GM12878 (cell line): ENCODE measurements at regions not wholly inside any gene's neighbourhood (a gene's known extent, or its start where the extent isn't known, plus 50 kb on each side); places are given as distances from the start of the nearest gene placed in this dataset.

ENCODE experiments used
- ATAC-seq: fragments of 200-7000 bp; cut with Tn5 transposase; 3 replicates; pipeline ENCODE4 v1.9.1; 2020; ENCODE audit warnings: mild to moderate bottlenecking, moderate library complexity
- BruUV-seq: library from RNA; stranded (reverse); fragments of 400-500 nt; replicated peaks from 2 replicates; lab custom pipeline; 2021; lab: Mats Ljungman, UMichigan
- CTCF ChIA-PET: fragments of 300-600 bp; sonication (Branson Sonifier 250); formaldehyde crosslinking; extraction: SDS; loops from one replicate; lab custom pipeline; 2021; ENCODE audit warnings: inconsistent platforms; lab: Yijun Ruan, JAX
- POLR2A ChIA-PET: fragments of 350-600 bp; formaldehyde crosslinking; extraction: SDS; loops from one replicate; lab custom pipeline; 2021; ENCODE audit warnings: inconsistent platforms; lab: Charles Lee
- RAD21 ChIA-PET: fragments of 300-600 bp; sonication (Branson Sonifier 250); formaldehyde crosslinking; loops from one replicate; lab custom pipeline; 2023; ENCODE audit warnings: antibody characterized with exemption; ENCODE audit not compliant: unreplicated experiment; lab: Charles Lee
- SMC1A ChIA-PET: fragments of 300-600 bp; sonication (Branson Sonifier 250); formaldehyde crosslinking; loops from one replicate; lab custom pipeline; 2023; ENCODE audit not compliant: unreplicated experiment, uncharacterized antibody; lab: Charles Lee
- DNase-seq: peaks from one replicate; pipeline ENCODE4 v3.0.0-alpha.2; 2011; ENCODE audit warnings: low read depth, low spot score
- FAIRE-seq: peaks from 3 replicates; lab custom pipeline; 2011; peaks lifted over from hg19 to GRCh38; lab: Jason Lieb, UNC
- H2AFZ ChIP-seq: 2 replicates; pipeline ENCODE4 v1.6.0; 2011; ENCODE audit warnings: low read depth, low read length, control low read depth; ENCODE audit not compliant: control insufficient read depth
- H3K27ac ChIP-seq: 2 replicates; pipeline ENCODE4 v1.5.1; 2011; ENCODE audit warnings: control low read depth; ENCODE audit not compliant: control insufficient read depth, insufficient read depth
- H3K27me3 ChIP-seq, 2 experiments: replicated peaks in 1 of 2; 2 replicates each; pipeline versions ENCODE4 v1.6.0 to v1.6.1; 2011; ENCODE audit warnings: low read length in 1 of 2; ENCODE audit not compliant: control insufficient read depth in 2 of 2, insufficient read depth in 2 of 2
- H3K36me3 ChIP-seq, 2 experiments: 2 replicates each; pipeline ENCODE4 v1.5.1; 2011; ENCODE audit warnings: low read length in 1 of 2; ENCODE audit not compliant: control insufficient read depth in 2 of 2, insufficient read depth in 2 of 2
- H3K4me1 ChIP-seq: 2 replicates; pipeline ENCODE4 v1.6.1; 2011; ENCODE audit warnings: mild to moderate bottlenecking, low read length, moderate library complexity, mixed read lengths; ENCODE audit not compliant: control insufficient read depth, insufficient read depth
- H3K4me2 ChIP-seq: 2 replicates; pipeline ENCODE4 v1.6.0; 2011; ENCODE audit warnings: control low read depth; ENCODE audit not compliant: control insufficient read depth, insufficient read depth
- H3K4me3 ChIP-seq: fragments of 200-600 bp; sonication (generic); 2 replicates; pipeline ENCODE4 v1.5.1; 2016
- H3K79me2 ChIP-seq: 2 replicates; pipeline ENCODE4 v1.6.0; 2011; ENCODE audit warnings: low read length; ENCODE audit not compliant: control insufficient read depth, insufficient read depth
- H3K9ac ChIP-seq: 2 replicates; pipeline ENCODE4 v1.8.0; 2011; ENCODE audit warnings: low read length, control low read depth, mixed read lengths; ENCODE audit not compliant: control insufficient read depth, insufficient read depth
- H3K9me3 ChIP-seq: replicated peaks from 3 replicates; pipeline ENCODE4 v1.5.1; 2011; ENCODE audit warnings: mild to moderate bottlenecking, low read length; ENCODE audit not compliant: control insufficient read depth, insufficient read depth
- H4K20me1 ChIP-seq: 2 replicates; pipeline ENCODE4 v1.6.0; 2011; ENCODE audit not compliant: control insufficient read depth, insufficient read depth
- CREB1 ChIP-seq: IDR thresholded peaks from 2 replicates; pipeline ENCODE4 v1.6.1; 2012; ENCODE audit warnings: low read depth, mild to moderate bottlenecking, inconsistent platforms
- IKZF1 ChIP-seq: fragments of 450-650 bp; conservative IDR thresholded peaks from 2 replicates; pipeline ENCODE4 v1.6.1; 2017; ENCODE audit warnings: antibody characterized with exemption, mild to moderate bottlenecking
- JUND ChIP-seq: IDR thresholded peaks from 2 replicates; pipeline ENCODE4 v1.6.1; 2012; ENCODE audit warnings: low read depth, mild to moderate bottlenecking, low read length, improper control_type of control experiment, moderate library complexity
- KDM1A ChIP-seq: fragments of 200-600 bp; sonication (generic); IDR thresholded peaks from 2 replicates; pipeline ENCODE4 v1.6.1; 2016; ENCODE audit warnings: borderline replicate concordance
- MAX ChIP-seq: IDR thresholded peaks from 2 replicates; pipeline ENCODE4 v1.6.1; 2012; ENCODE audit warnings: low read depth, low read length, improper control_type of control experiment
- MTA2 ChIP-seq: fragments of 450-650 bp; IDR thresholded peaks from 2 replicates; pipeline ENCODE4 v1.6.1; 2016; ENCODE audit warnings: low read depth, mild to moderate bottlenecking, moderate library complexity
- MTA3 ChIP-seq: IDR thresholded peaks from 2 replicates; pipeline ENCODE4 v1.6.1; 2012; ENCODE audit warnings: low read length, inconsistent platforms, borderline replicate concordance
- NKRF ChIP-seq: fragments of 450-650 bp; conservative IDR thresholded peaks from 2 replicates; pipeline ENCODE4 v1.6.1; 2017; ENCODE audit warnings: mild to moderate bottlenecking, moderate library complexity
- NRF1 ChIP-seq: conservative IDR thresholded peaks from 2 replicates; pipeline ENCODE4 v1.6.1; 2011; ENCODE audit warnings: mild to moderate bottlenecking, low read depth, low read length, improper control_type of control experiment
- POLR2AphosphoS2 ChIP-seq: IDR thresholded peaks from 2 replicates; pipeline ENCODE4 v1.6.1; 2011; ENCODE audit warnings: low read depth, mild to moderate bottlenecking, low read length, improper control_type of control experiment, moderate library complexity
- RCOR1 ChIP-seq: conservative IDR thresholded peaks from 2 replicates; pipeline ENCODE4 v1.6.1; 2012; ENCODE audit warnings: low read depth, low read length, improper control_type of control experiment
- SIN3A ChIP-seq: IDR thresholded peaks from 2 replicates; pipeline ENCODE4 v1.6.1; 2012; ENCODE audit warnings: low read depth, low read length, improper control_type of control experiment
- ZNF592 ChIP-seq: fragments of 450-650 bp; IDR thresholded peaks from 2 replicates; pipeline ENCODE4 v1.6.1; 2017; ENCODE audit warnings: mild to moderate bottlenecking, moderate library complexity
- WGBS: methylation state at CpG from one replicate; pipeline ENCODE4 v1.1.6; 2016; ENCODE audit warnings: low lambda C conversion rate; ENCODE audit not compliant: insufficient replicate concordance, insufficient coverage; ENCODE audit errors: missing lambda C conversion rate; 5-methylcytosine and 5-hydroxymethylcytosine counted together
- in situ Hi-C: fragments of 300-500 bp; cut with MboI; formaldehyde crosslinking; loops from 9 replicates; pipeline ENCODE4 v1.14.3; 2018; ENCODE audit warnings: mixed read lengths
- intact Hi-C: fragments of 100-400 bp; cut with micrococcal nuclease; formaldehyde crosslinking; loops from one replicate; pipeline ENCODE4 v1.14.2; 2022; ENCODE audit not compliant: unreplicated experiment
- TF ChIP-seq, protein P1 (sequence below): fragments of 150-350 bp; IDR thresholded peaks from 2 replicates; pipeline ENCODE4 v1.6.1; 2016; ENCODE audit warnings: low read depth, low read length

DNA sequence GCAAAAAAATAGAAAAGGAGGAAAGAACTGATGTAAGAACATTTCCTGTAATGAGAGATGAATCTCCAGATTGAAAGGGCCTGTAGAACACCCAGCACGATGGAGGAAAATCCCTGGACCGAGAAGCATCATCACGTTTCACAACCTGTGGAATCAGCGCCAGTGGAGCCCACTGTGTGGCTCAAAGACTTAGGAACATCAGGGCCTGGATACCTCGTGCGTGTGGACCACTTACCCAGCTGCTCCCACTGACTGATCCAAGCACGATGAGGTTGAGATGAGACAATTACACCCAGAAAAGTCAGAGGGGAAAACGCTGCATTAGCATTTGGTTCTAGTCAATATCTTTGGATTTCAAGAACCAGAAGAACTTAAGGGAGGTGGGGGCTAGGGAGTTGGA, 224.6 kb downstream of the SYK start (continued):
- TF ChIP-seq, protein P1, sequence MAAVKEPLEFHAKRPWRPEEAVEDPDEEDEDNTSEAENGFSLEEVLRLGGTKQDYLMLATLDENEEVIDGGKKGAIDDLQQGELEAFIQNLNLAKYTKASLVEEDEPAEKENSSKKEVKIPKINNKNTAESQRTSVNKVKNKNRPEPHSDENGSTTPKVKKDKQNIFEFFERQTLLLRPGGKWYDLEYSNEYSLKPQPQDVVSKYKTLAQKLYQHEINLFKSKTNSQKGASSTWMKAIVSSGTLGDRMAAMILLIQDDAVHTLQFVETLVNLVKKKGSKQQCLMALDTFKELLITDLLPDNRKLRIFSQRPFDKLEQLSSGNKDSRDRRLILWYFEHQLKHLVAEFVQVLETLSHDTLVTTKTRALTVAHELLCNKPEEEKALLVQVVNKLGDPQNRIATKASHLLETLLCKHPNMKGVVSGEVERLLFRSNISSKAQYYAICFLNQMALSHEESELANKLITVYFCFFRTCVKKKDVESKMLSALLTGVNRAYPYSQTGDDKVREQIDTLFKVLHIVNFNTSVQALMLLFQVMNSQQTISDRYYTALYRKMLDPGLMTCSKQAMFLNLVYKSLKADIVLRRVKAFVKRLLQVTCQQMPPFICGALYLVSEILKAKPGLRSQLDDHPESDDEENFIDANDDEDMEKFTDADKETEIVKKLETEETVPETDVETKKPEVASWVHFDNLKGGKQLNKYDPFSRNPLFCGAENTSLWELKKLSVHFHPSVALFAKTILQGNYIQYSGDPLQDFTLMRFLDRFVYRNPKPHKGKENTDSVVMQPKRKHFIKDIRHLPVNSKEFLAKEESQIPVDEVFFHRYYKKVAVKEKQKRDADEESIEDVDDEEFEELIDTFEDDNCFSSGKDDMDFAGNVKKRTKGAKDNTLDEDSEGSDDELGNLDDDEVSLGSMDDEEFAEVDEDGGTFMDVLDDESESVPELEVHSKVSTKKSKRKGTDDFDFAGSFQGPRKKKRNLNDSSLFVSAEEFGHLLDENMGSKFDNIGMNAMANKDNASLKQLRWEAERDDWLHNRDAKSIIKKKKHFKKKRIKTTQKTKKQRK = no peak
- no peak for TF ChIP-seq JUND
- TF ChIP-seq MAX = no peak
- no peak for TF ChIP-seq SIN3A

GRCh38 chr9:91027005-91027404, 225.4 kb downstream of the SYK start:
- DNase-seq = no peak
- WGBS = 64% methylated on average over 3 of the region's 3 CpGs
- Histone ChIP-seq H3K9ac (no peak overlapping the region), H3K27me3 (peaks cover 0 to 5% of the 10 kb centered on the region in 2 experiments; a peak in 3 of 4 replicates), H3K27ac (no peak overlapping the region), H3K79me2 (no peaks in the 10 kb centered on the region), H3K4me2 (no peak overlapping the region), H3K36me3 (no peaks in the 10 kb centered on the region), H4K20me1 (no peaks in the 10 kb centered on the region), H3K9me3 (no peaks in the 10 kb centered on the region; the same call in 2 of the 3 replicates), H2AFZ (no peak overlapping the region), H3K4me3 (no peak overlapping the region), H3K4me1 (no peaks in the 10 kb centered on the region)
- ChIA-PET SMC1A (interaction anchor here (1.7 kb wide), 1 partner anchor 399 kb away, joined by 4 read pairs; no protein-coding TSS in a partner anchor), RAD21 (no interaction called here), POLR2A (no interaction called here), CTCF (interaction anchor here (0.7 kb wide), 1 partner anchor 104 kb away, joined by 3 read pairs; no protein-coding TSS in a partner anchor)
- intact Hi-C loops (no loop called here), in situ Hi-C loops (no loop called here)
- no peak for FAIRE-seq
- no TSS peak for BruUV-seq
- ATAC-seq = no peak
- TF ChIP-seq NRF1 (no peak), MTA2 (no peak), RCOR1 (no peak), CREB1 (no peak), ZNF592 (no peak), KDM1A (no peak), NKRF (no peak), MTA3 (no peak), IKZF1 (no peak), POLR2AphosphoS2 (no peak)
